ENCODE measurements at regions not wholly inside any gene's neighbourhood (a gene's known extent, or its start where the extent isn't known, plus 50 kb on each side); places are given as distances from the start of the nearest gene placed in this dataset.

GRCh38 chr9:91036826-91037510, 235.3 kb downstream of the SYK start:
- peak; percentile 42 to 61 (median 51) for DNase-seq
- CTCF ChIA-PET (ENCODE audit: partially characterized antibody): interaction anchor here (0.9 to 7.0 kb wide), 6 partner anchors 12 to 600 kb away, joined by 3 to 121 read pairs (median 3); no protein-coding TSS in a partner anchor
- H3K4me1 ChIP-seq (ENCODE audit: insufficient read depth, low read length): peaks cover 12% of the 10 kb centered on the region

GRCh38 chr9:91037511-91038482, 236.2 kb downstream of the SYK start:
- H3K4me1 ChIP-seq (ENCODE audit: insufficient read depth, low read length): peaks cover 12% of the 10 kb centered on the region
- H3K27me3 ChIP-seq (ENCODE audit: insufficient read depth, low read length): no peaks in the 10 kb centered on the region
- intact Hi-C loops (cut with micrococcal nuclease): loop anchor here (1.0 to 5.0 kb wide), 4 partner anchors 120 to 690 kb away; no protein-coding TSS in a partner anchor
- Mint-ChIP-seq H3K4me3 (peak overlapping the region in 5 of 8 donors; percentile 33 to 72 (median 52)), H3K27ac (no peak overlapping the region), H3K36me3 (no peaks in the 10 kb centered on the region), H3K4me1 (peaks cover 11 to 15% (median 12%) of the 10 kb centered on the region in 4 donors), H3K27me3 (peaks cover 13 to 18% of the 10 kb centered on the region in 2 donors), H3K9me3 (no peaks in the 10 kb centered on the region)
- POLR2A ChIA-PET (ENCODE audit: partially characterized antibody): interaction anchor here (1.2 to 1.3 kb wide), 2 partner anchors 386 to 389 kb away, joined by 4 to 5 read pairs; partner anchors contain the start of gene NFIL3
- H3K27ac ChIP-seq (ENCODE audit: low read depth, low read length): no peak overlapping the region
- H3K4me3 ChIP-seq (ENCODE audit: low read length in 2 of 2): no peak overlapping the region
- DNase-seq: no peak
- no peaks in the 10 kb centered on the region for H3K9me3 ChIP-seq (ENCODE audit: control insufficient read depth in 1 of 2, low read length in 2 of 2)
- CTCF ChIA-PET (ENCODE audit: partially characterized antibody): interaction anchor here (0.9 to 7.0 kb wide), 8 partner anchors 12 to 600 kb away, joined by 3 to 121 read pairs (median 3); no protein-coding TSS in a partner anchor
- H3K36me3 ChIP-seq (ENCODE audit: insufficient read depth, low read length): no peaks in the 10 kb centered on the region

More at GRCh38 chr9:91036826-91037510, 235.3 kb downstream of the SYK start:
- Mint-ChIP-seq H3K4me1 (peaks cover 11 to 15% (median 12%) of the 10 kb centered on the region in 4 donors), H3K4me3 (peak overlapping the region in 3 of 8 donors; percentile 33 to 72 (median 52)), H3K27me3 (peaks cover 13 to 15% of the 10 kb centered on the region in 2 donors), H3K36me3 (no peaks in the 10 kb centered on the region), H3K27ac (peak overlapping the region in 1 of 7 donors; percentile 25), H3K9me3 (no peaks in the 10 kb centered on the region)
- H3K36me3 ChIP-seq (ENCODE audit: insufficient read depth, low read length): no peaks in the 10 kb centered on the region
- no peaks in the 10 kb centered on the region for H3K27me3 ChIP-seq (ENCODE audit: insufficient read depth, low read length)
- H3K9me3 ChIP-seq (ENCODE audit: control insufficient read depth in 1 of 2, low read length in 2 of 2): no peaks in the 10 kb centered on the region
- no peak overlapping the region for H3K4me3 ChIP-seq (ENCODE audit: low read length in 2 of 2)
- intact Hi-C loops (cut with micrococcal nuclease): loop anchor here (1.0 to 5.0 kb wide), 4 partner anchors 120 to 690 kb away; no protein-coding TSS in a partner anchor
- POLR2A ChIA-PET (ENCODE audit: partially characterized antibody): interaction anchor here (1.2 to 1.3 kb wide), 2 partner anchors 387 to 389 kb away, joined by 4 to 5 read pairs; partner anchors contain the start of gene NFIL3
- H3K27ac ChIP-seq (ENCODE audit: low read depth, low read length): no peak overlapping the region

GRCh38 chr9:91038483-91039124, 237.0 kb downstream of the SYK start:
- no peaks in the 10 kb centered on the region for H3K36me3 ChIP-seq (ENCODE audit: insufficient read depth, low read length)
- POLR2A ChIA-PET (ENCODE audit: partially characterized antibody): no interaction called here
- peaks cover 11 to 15% (median 12%) of the 10 kb centered on the region in 4 donors for H3K4me1 Mint-ChIP-seq
- CTCF ChIA-PET (ENCODE audit: partially characterized antibody): interaction anchor here (1.2 to 7.0 kb wide), 3 partner anchors 23 to 398 kb away, joined by 3 to 121 read pairs (median 3); no protein-coding TSS in a partner anchor
- H3K36me3 Mint-ChIP-seq: no peaks in the 10 kb centered on the region
- peaks cover 14 to 24% of the 10 kb centered on the region in 2 donors for H3K27me3 Mint-ChIP-seq
- H3K27ac ChIP-seq (ENCODE audit: low read depth, low read length): no peak overlapping the region
- DNase-seq: no peak
- intact Hi-C loops (cut with micrococcal nuclease): loop anchor here (5.0 kb wide), 2 partner anchors 121 to 644 kb away; no protein-coding TSS in a partner anchor
- H3K9me3 Mint-ChIP-seq: no peaks in the 10 kb centered on the region
- no peak overlapping the region for H3K4me3 Mint-ChIP-seq
- H3K4me3 ChIP-seq (ENCODE audit: low read length in 2 of 2): no peak overlapping the region
- H3K9me3 ChIP-seq (ENCODE audit: control insufficient read depth in 1 of 2, low read length in 2 of 2): no peaks in the 10 kb centered on the region
- H3K27ac Mint-ChIP-seq: no peak overlapping the region
- H3K4me1 ChIP-seq (ENCODE audit: insufficient read depth, low read length): peaks cover 12% of the 10 kb centered on the region
- H3K27me3 ChIP-seq (ENCODE audit: insufficient read depth, low read length): no peaks in the 10 kb centered on the region

- Histone ChIP-seq H3K9me3 (ENCODE audit: control insufficient read depth in 1 of 2, low read length in 2 of 2) (no peaks in the 10 kb centered on the region), H3K36me3 (ENCODE audit: insufficient read depth, low read length) (no peaks in the 10 kb centered on the region), H3K27ac (ENCODE audit: low read depth, low read length) (no peak overlapping the region), H3K4me1 (ENCODE audit: insufficient read depth, low read length) (peaks cover 12% of the 10 kb centered on the region), H3K27me3 (ENCODE audit: insufficient read depth, low read length) (peaks cover under 1% of the 10 kb centered on the region), H3K4me3 (ENCODE audit: low read length in 2 of 2) (no peak overlapping the region)
- Mint-ChIP-seq H3K36me3 (no peaks in the 10 kb centered on the region), H3K27ac (no peak overlapping the region), H3K9me3 (no peaks in the 10 kb centered on the region), H3K4me3 (no peak overlapping the region), H3K27me3 (peaks cover 18 to 30% of the 10 kb centered on the region in 2 donors), H3K4me1 (peaks cover 11 to 15% (median 12%) of the 10 kb centered on the region in 4 donors)
- ChIA-PET POLR2A (ENCODE audit: partially characterized antibody) (no interaction called here), CTCF (ENCODE audit: partially characterized antibody) (interaction anchor here (1.3 to 1.5 kb wide), 2 partner anchors 387 to 397 kb away, joined by 3 to 4 read pairs; no protein-coding TSS in a partner anchor)
- no peak for DNase-seq
- intact Hi-C loops (cut with micrococcal nuclease): loop anchor here (5.0 kb wide), 2 partner anchors 122 to 643 kb away; no protein-coding TSS in a partner anchor
Measured at GRCh38 chr9:91039125-91039834, 237.7 kb downstream of the SYK start.

GRCh38 chr9:91039835-91040140, 238.2 kb downstream of the SYK start:
- Histone ChIP-seq H3K4me1 (ENCODE audit: insufficient read depth, low read length) (peaks cover 12% of the 10 kb centered on the region), H3K27ac (ENCODE audit: low read depth, low read length) (no peak overlapping the region), H3K4me3 (ENCODE audit: low read length in 2 of 2) (no peak overlapping the region), H3K36me3 (ENCODE audit: insufficient read depth, low read length) (no peaks in the 10 kb centered on the region), H3K9me3 (ENCODE audit: control insufficient read depth in 1 of 2, low read length in 2 of 2) (no peaks in the 10 kb centered on the region), H3K27me3 (ENCODE audit: insufficient read depth, low read length) (peaks cover 5% of the 10 kb centered on the region)
- Mint-ChIP-seq H3K27ac (no peak overlapping the region), H3K36me3 (no peaks in the 10 kb centered on the region), H3K4me3 (no peak overlapping the region), H3K9me3 (no peaks in the 10 kb centered on the region), H3K27me3 (peaks cover 22 to 34% of the 10 kb centered on the region in 2 donors), H3K4me1 (peaks cover 11 to 15% (median 12%) of the 10 kb centered on the region in 4 donors)
- intact Hi-C loops (cut with micrococcal nuclease): loop anchor here (5.0 kb wide), 2 partner anchors 122 to 643 kb away; no protein-coding TSS in a partner anchor
- ChIA-PET POLR2A (ENCODE audit: partially characterized antibody) (no interaction called here), CTCF (ENCODE audit: partially characterized antibody) (interaction anchor here (1.5 kb wide), 1 partner anchor 386 kb away, joined by 4 read pairs; no protein-coding TSS in a partner anchor)
- no peak for DNase-seq
